ENCODE measurements at regions not wholly inside any gene's neighbourhood (a gene's known extent, or its start where the extent isn't known, plus 50 kb on each side); places are given as distances from the start of the nearest gene placed in this dataset.

GRCh38 chrY:19058831-19059370 is 285.4 kb upstream of the HSFY2 start:
- TF ChIP-seq, protein P1, sequence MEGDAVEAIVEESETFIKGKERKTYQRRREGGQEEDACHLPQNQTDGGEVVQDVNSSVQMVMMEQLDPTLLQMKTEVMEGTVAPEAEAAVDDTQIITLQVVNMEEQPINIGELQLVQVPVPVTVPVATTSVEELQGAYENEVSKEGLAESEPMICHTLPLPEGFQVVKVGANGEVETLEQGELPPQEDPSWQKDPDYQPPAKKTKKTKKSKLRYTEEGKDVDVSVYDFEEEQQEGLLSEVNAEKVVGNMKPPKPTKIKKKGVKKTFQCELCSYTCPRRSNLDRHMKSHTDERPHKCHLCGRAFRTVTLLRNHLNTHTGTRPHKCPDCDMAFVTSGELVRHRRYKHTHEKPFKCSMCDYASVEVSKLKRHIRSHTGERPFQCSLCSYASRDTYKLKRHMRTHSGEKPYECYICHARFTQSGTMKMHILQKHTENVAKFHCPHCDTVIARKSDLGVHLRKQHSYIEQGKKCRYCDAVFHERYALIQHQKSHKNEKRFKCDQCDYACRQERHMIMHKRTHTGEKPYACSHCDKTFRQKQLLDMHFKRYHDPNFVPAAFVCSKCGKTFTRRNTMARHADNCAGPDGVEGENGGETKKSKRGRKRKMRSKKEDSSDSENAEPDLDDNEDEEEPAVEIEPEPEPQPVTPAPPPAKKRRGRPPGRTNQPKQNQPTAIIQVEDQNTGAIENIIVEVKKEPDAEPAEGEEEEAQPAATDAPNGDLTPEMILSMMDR (IDR thresholded peaks at IDR 0.05; ENCODE audit: control extremely low read depth, extremely low read depth, low read depth, missing control alignments), result no peak
- POLR2A ChIA-PET, result no interaction called here

GRCh38 chrY:19056138-19056469 is 282.6 kb upstream of the HSFY2 start:
- TF ChIP-seq, protein P1 (IDR thresholded peaks at IDR 0.05; ENCODE audit: control extremely low read depth, extremely low read depth, low read depth, missing control alignments), result no peak
- no peak for DNase-seq (ENCODE audit: extremely low spot score)
- ChIA-PET CTCF (no interaction called here), POLR2A (no interaction called here)

More at GRCh38 chrY:19058831-19059370, 285.4 kb upstream of the HSFY2 start:
- no peak for DNase-seq (ENCODE audit: extremely low spot score)
- CTCF ChIA-PET, result no interaction called here

- DNase-seq (ENCODE audit: extremely low spot score), result no peak
- ChIA-PET POLR2A (no interaction called here), CTCF (no interaction called here)
- TF ChIP-seq, protein P1 (IDR thresholded peaks at IDR 0.05; ENCODE audit: control extremely low read depth, extremely low read depth, low read depth, missing control alignments), result no peak
These were observed 281.9 kb upstream of the HSFY2 start for GRCh38 chrY:19055232-19056137.

DNA sequence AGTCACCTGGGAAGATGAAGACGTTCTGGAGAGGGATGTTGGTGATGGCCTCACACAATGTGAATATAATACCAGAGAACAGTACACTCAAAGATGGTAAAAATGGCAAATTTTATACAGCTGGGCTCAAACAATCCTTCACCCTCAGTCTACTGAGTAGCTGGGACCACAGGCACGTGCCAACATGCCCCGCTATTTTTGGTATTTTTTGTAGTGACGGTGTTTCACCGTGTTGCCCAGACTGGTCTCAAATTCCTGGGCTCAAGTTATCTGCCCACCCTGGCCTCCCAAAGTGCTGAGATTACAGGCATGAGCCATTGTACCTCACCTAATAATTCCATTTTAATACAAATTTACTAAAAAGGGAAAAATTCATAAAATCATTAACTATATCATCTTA is 280.3 kb upstream of the HSFY2 start:
- no peak for DNase-seq (ENCODE audit: extremely low spot score)
- ChIA-PET CTCF (no interaction called here), POLR2A (no interaction called here)
- TF ChIP-seq, protein P1 (IDR thresholded peaks at IDR 0.05; ENCODE audit: control extremely low read depth, extremely low read depth, low read depth, missing control alignments), result no peak

DNA sequence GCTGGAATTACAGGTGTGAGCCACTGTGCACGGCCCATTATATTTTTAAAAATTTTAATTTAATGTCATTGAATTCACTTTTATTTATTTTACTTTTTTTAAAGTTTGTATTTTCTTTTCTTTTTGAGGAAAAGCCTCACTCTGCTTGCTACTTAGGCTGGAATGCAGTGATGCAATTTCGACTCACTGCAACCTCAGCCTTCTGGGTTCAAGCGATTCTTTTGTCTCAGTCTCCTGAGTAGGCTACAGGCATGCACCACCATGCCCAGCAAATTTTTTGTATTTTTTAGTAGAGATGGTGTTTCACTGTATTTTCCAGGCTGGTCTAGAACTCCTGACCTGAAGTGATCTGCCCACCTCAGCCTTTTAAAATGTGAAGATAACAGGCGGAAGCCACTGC is 277.5 kb upstream of the HSFY2 start:
- CTCF ChIA-PET, result no interaction called here
- POLR2A ChIA-PET, result no interaction called here
- TF ChIP-seq, protein P1 (IDR thresholded peaks at IDR 0.05; ENCODE audit: control extremely low read depth, extremely low read depth, low read depth, missing control alignments), result no peak
- DNase-seq (ENCODE audit: extremely low spot score), result no peak

- ChIA-PET POLR2A (no interaction called here), CTCF (no interaction called here)
- DNase-seq (ENCODE audit: extremely low spot score), result no peak
- TF ChIP-seq, protein P1 (IDR thresholded peaks at IDR 0.05; ENCODE audit: control extremely low read depth, extremely low read depth, low read depth, missing control alignments), result no peak
These were observed 269.5 kb upstream of the HSFY2 start for GRCh38 chrY:19042984-19043442.
